ENCODE measurements at regions not wholly inside any gene's neighbourhood (a gene's known extent, or its start where the extent isn't known, plus 50 kb on each side); places are given as distances from the start of the nearest gene placed in this dataset.

- H3K4me3 ChIP-seq = no peak overlapping the region
- no peak overlapping the region for H3K4me2 ChIP-seq (ENCODE audit: control insufficient read depth, insufficient read depth)
- intact Hi-C loops (cut with micrococcal nuclease; ENCODE audit: unreplicated experiment) = no loop called here
- FAIRE-seq (no peak), ATAC-seq (no peak), DNase-seq (ENCODE audit: low read depth, low spot score) (no peak)
- no TSS peak for BruUV-seq (replicated peaks)
- no peaks in the 10 kb centered on the region for H3K4me1 ChIP-seq (ENCODE audit: control insufficient read depth, insufficient read depth, low read length)
- H3K27ac ChIP-seq (ENCODE audit: control insufficient read depth, insufficient read depth) = no peak overlapping the region
- no peaks in the 10 kb centered on the region; a peak in 1 of 4 replicates for H3K27me3 ChIP-seq (replicated peaks in 1 of 2; ENCODE audit: control insufficient read depth in 2 of 2, insufficient read depth in 2 of 2, low read length in 1 of 2)
- H4K20me1 ChIP-seq (ENCODE audit: control insufficient read depth, insufficient read depth) = no peaks in the 10 kb centered on the region
- ChIA-PET SMC1A (ENCODE audit: uncharacterized antibody, unreplicated experiment) (no interaction called here), CTCF (no interaction called here), POLR2A (interaction anchor here (1.2 kb wide), 1 partner anchor 9 kb away, joined by 3 read pairs; no protein-coding TSS in a partner anchor), RAD21 (ENCODE audit: unreplicated experiment) (no interaction called here)
- H3K9me3 ChIP-seq (replicated peaks; ENCODE audit: control insufficient read depth, insufficient read depth, low read length) = no peaks in the 10 kb centered on the region
- H3K9ac ChIP-seq (ENCODE audit: control insufficient read depth, insufficient read depth, low read length) = no peak overlapping the region
- in situ Hi-C loops (cut with MboI) = no loop called here
- no peak overlapping the region for H2AFZ ChIP-seq (ENCODE audit: control insufficient read depth, low read depth, low read length)
- H3K79me2 ChIP-seq (ENCODE audit: control insufficient read depth, insufficient read depth, low read length) = no peaks in the 10 kb centered on the region
- H3K36me3 ChIP-seq (ENCODE audit: control insufficient read depth in 2 of 2, insufficient read depth in 2 of 2, low read length in 1 of 2) = no peaks in the 10 kb centered on the region
- WGBS (ENCODE audit: insufficient coverage, insufficient replicate concordance, low lambda C conversion rate, missing lambda C conversion rate) = 1% methylated on average over 4 of the region's 4 CpGs
- TF ChIP-seq PRDM15 (CRISPR knock-in tag; IDR thresholded peaks at IDR 0.05) = no peak
- no peak for TF ChIP-seq NFYA (IDR thresholded peaks at IDR 0.05; ENCODE audit: borderline replicate concordance, low read depth, low read length)
- TF ChIP-seq HDAC2 (IDR thresholded peaks at IDR 0.05) = no peak
- TF ChIP-seq ZBED1 (IDR thresholded peaks at IDR 0.05; ENCODE audit: borderline replicate concordance) = no peak
- TF ChIP-seq SMC3 (IDR thresholded peaks at IDR 0.05; ENCODE audit: borderline replicate concordance, low read length) = no peak
- no peak for TF ChIP-seq NR2C1 (IDR thresholded peaks at IDR 0.05)
- TF ChIP-seq KAT2A (conservative IDR thresholded peaks at IDR 0.05; ENCODE audit: control insufficient read depth, low read depth, low read length) = no peak
- TF ChIP-seq SREBF1 (IDR thresholded peaks at IDR 0.05; ENCODE audit: low read length) = no peak
- no peak for TF ChIP-seq PBX3 (IDR thresholded peaks at IDR 0.05; ENCODE audit: insufficient replicate concordance, low read depth, low read length)
- no peak for TF ChIP-seq BACH1 (IDR thresholded peaks at IDR 0.05; ENCODE audit: borderline replicate concordance)
- no peak for TF ChIP-seq WRNIP1 (IDR thresholded peaks at IDR 0.05; ENCODE audit: borderline replicate concordance, low read depth, low read length)
- TF ChIP-seq RBBP5 (conservative IDR thresholded peaks at IDR 0.05) = no peak
- no peak for TF ChIP-seq ZNF207 (IDR thresholded peaks at IDR 0.05; ENCODE audit: borderline replicate concordance)
- no peak for TF ChIP-seq ZSCAN29 (IDR thresholded peaks at IDR 0.05)
- no peak for TF ChIP-seq TAF1 (IDR thresholded peaks at IDR 0.05; ENCODE audit: borderline replicate concordance, low read depth, low read length)
- no peak for TF ChIP-seq ZZZ3 (IDR thresholded peaks at IDR 0.05; ENCODE audit: control insufficient read depth, insufficient read length, low read depth)
- TF ChIP-seq PKNOX1 (IDR thresholded peaks at IDR 0.05) = no peak
- no peak for TF ChIP-seq EZH2 (IDR thresholded peaks at IDR 0.05; ENCODE audit: borderline replicate concordance, control insufficient read depth, low read depth, low read length)
- no peak for TF ChIP-seq NR2C2 (IDR thresholded peaks at IDR 0.05; ENCODE audit: borderline replicate concordance, control insufficient read depth, insufficient read length, low read depth)
These were observed 1835.8 kb upstream of the TENM3 start for GRCh38 chr4:180407275-180407885.

Measured in GM12878 (cell line).